NCI-H345 (cell line): ENCODE measurements at regions not wholly inside any gene's neighbourhood (a gene's known extent, or its start where the extent isn't known, plus 50 kb on each side); places are given as distances from the start of the nearest gene placed in this dataset.
A peak's percentile ranks its signal among the peaks of the same experiment; 100 is the strongest.

Experiments used
- DNase-seq: peaks from one replicate; lab custom pipeline; 2025; lab: John Stamatoyannopoulos, UW

GRCh38 chr1:50292276-50292675, 131.0 kb downstream of the DMRTA2 start:
- no peak for DNase-seq

- no peak for DNase-seq
Observed at GRCh38 chr1:50289495-50289894, 133.7 kb downstream of the DMRTA2 start.

GRCh38 chr1:50285994-50286393, 137.2 kb downstream of the DMRTA2 start:
- DNase-seq: no peak

GRCh38 chr1:50279622-50280330, 143.5 kb downstream of the DMRTA2 start:
- no peak for DNase-seq

GRCh38 chr1:50278961-50279360, 144.3 kb downstream of the DMRTA2 start:
- DNase-seq: no peak

GRCh38 chr1:50278410-50278809, 144.8 kb downstream of the DMRTA2 start:
- no peak for DNase-seq

- DNase-seq: peak; percentile 77
Observed at GRCh38 chr1:50275566-50275965, 147.7 kb downstream of the DMRTA2 start.

GRCh38 chr1:50272912-50273311, 150.3 kb downstream of the DMRTA2 start:
- peak; percentile 13 for DNase-seq

- peak; percentile 51 for DNase-seq
Observed at GRCh38 chr1:50271968-50272578, 151.2 kb downstream of the DMRTA2 start.

GRCh38 chr1:50271337-50271736, 151.9 kb downstream of the DMRTA2 start:
- no peak for DNase-seq

GRCh38 chr1:50270926-50271325, 152.3 kb downstream of the DMRTA2 start:
- no peak for DNase-seq

- DNase-seq: no peak
Observed at GRCh38 chr1:50268049-50268448, 155.2 kb downstream of the DMRTA2 start.

- DNase-seq: no peak
Observed at GRCh38 chr1:50266509-50266908, 156.7 kb downstream of the DMRTA2 start.

- no peak for DNase-seq
Observed at GRCh38 chr1:50265790-50266314, 157.1 kb downstream of the ELAVL4 start.

- DNase-seq: no peak
Observed at GRCh38 chr1:50264590-50264989, 155.9 kb downstream of the ELAVL4 start.

GRCh38 chr1:50262436-50262835, 153.7 kb downstream of the ELAVL4 start:
- DNase-seq: no peak

GRCh38 chr1:50261951-50262350, 153.2 kb downstream of the ELAVL4 start:
- DNase-seq: no peak

GRCh38 chr1:50257940-50258685, 149.4 kb downstream of the ELAVL4 start:
- no peak for DNase-seq

GRCh38 chr1:50257029-50257428, 148.3 kb downstream of the ELAVL4 start:
- no peak for DNase-seq
